GM12878 (cell line): ENCODE measurements at regions not wholly inside any gene's neighbourhood (a gene's known extent, or its start where the extent isn't known, plus 50 kb on each side); places are given as distances from the start of the nearest gene placed in this dataset.

Experiments
- ATAC-seq: fragments of 200-7000 bp; cut with Tn5 transposase; 3 replicates; pipeline ENCODE4 v1.9.1; 2020; ENCODE audit warnings: mild to moderate bottlenecking, moderate library complexity
- BruUV-seq: library from RNA; stranded (reverse); fragments of 400-500 nt; replicated peaks from 2 replicates; lab custom pipeline; 2021; lab: Mats Ljungman, UMichigan
- CTCF ChIA-PET: fragments of 300-600 bp; sonication (Branson Sonifier 250); formaldehyde crosslinking; extraction: SDS; loops from one replicate; lab custom pipeline; 2021; ENCODE audit warnings: inconsistent platforms; lab: Yijun Ruan, JAX
- POLR2A ChIA-PET: fragments of 350-600 bp; formaldehyde crosslinking; extraction: SDS; loops from one replicate; lab custom pipeline; 2021; ENCODE audit warnings: inconsistent platforms; lab: Charles Lee
- RAD21 ChIA-PET: fragments of 300-600 bp; sonication (Branson Sonifier 250); formaldehyde crosslinking; loops from one replicate; lab custom pipeline; 2023; ENCODE audit warnings: antibody characterized with exemption; ENCODE audit not compliant: unreplicated experiment; lab: Charles Lee
- SMC1A ChIA-PET: fragments of 300-600 bp; sonication (Branson Sonifier 250); formaldehyde crosslinking; loops from one replicate; lab custom pipeline; 2023; ENCODE audit not compliant: unreplicated experiment, uncharacterized antibody; lab: Charles Lee
- DNase-seq: peaks from one replicate; pipeline ENCODE4 v3.0.0-alpha.2; 2011; ENCODE audit warnings: low read depth, low spot score
- FAIRE-seq: peaks from 3 replicates; lab custom pipeline; 2011; peaks lifted over from hg19 to GRCh38; lab: Jason Lieb, UNC
- H2AFZ ChIP-seq: 2 replicates; pipeline ENCODE4 v1.6.0; 2011; ENCODE audit warnings: low read depth, low read length, control low read depth; ENCODE audit not compliant: control insufficient read depth
- H3K27ac ChIP-seq: 2 replicates; pipeline ENCODE4 v1.5.1; 2011; ENCODE audit warnings: control low read depth; ENCODE audit not compliant: control insufficient read depth, insufficient read depth
- H3K27me3 ChIP-seq, 2 experiments: replicated peaks in 1 of 2; 2 replicates each; pipeline versions ENCODE4 v1.6.0 to v1.6.1; 2011; ENCODE audit warnings: low read length in 1 of 2; ENCODE audit not compliant: control insufficient read depth in 2 of 2, insufficient read depth in 2 of 2
- H3K36me3 ChIP-seq, 2 experiments: 2 replicates each; pipeline ENCODE4 v1.5.1; 2011; ENCODE audit warnings: low read length in 1 of 2; ENCODE audit not compliant: control insufficient read depth in 2 of 2, insufficient read depth in 2 of 2
- H3K4me1 ChIP-seq: 2 replicates; pipeline ENCODE4 v1.6.1; 2011; ENCODE audit warnings: mild to moderate bottlenecking, low read length, moderate library complexity, mixed read lengths; ENCODE audit not compliant: control insufficient read depth, insufficient read depth
- H3K4me2 ChIP-seq: 2 replicates; pipeline ENCODE4 v1.6.0; 2011; ENCODE audit warnings: control low read depth; ENCODE audit not compliant: control insufficient read depth, insufficient read depth
- H3K4me3 ChIP-seq: fragments of 200-600 bp; sonication (generic); 2 replicates; pipeline ENCODE4 v1.5.1; 2016
- H3K79me2 ChIP-seq: 2 replicates; pipeline ENCODE4 v1.6.0; 2011; ENCODE audit warnings: low read length; ENCODE audit not compliant: control insufficient read depth, insufficient read depth
- H3K9ac ChIP-seq: 2 replicates; pipeline ENCODE4 v1.8.0; 2011; ENCODE audit warnings: low read length, control low read depth, mixed read lengths; ENCODE audit not compliant: control insufficient read depth, insufficient read depth
- H3K9me3 ChIP-seq: replicated peaks from 3 replicates; pipeline ENCODE4 v1.5.1; 2011; ENCODE audit warnings: mild to moderate bottlenecking, low read length; ENCODE audit not compliant: control insufficient read depth, insufficient read depth
- H4K20me1 ChIP-seq: 2 replicates; pipeline ENCODE4 v1.6.0; 2011; ENCODE audit not compliant: control insufficient read depth, insufficient read depth
- BACH1 ChIP-seq: fragments of 450-650 bp; IDR thresholded peaks from 2 replicates; pipeline ENCODE4 v1.6.1; 2017; ENCODE audit warnings: mild to moderate bottlenecking, borderline replicate concordance
- BMI1 ChIP-seq: fragments of 450-650 bp; IDR thresholded peaks from 2 replicates; pipeline ENCODE4 v1.6.1; 2016; ENCODE audit warnings: mild to moderate bottlenecking, moderate library complexity, borderline replicate concordance
- CBFB ChIP-seq: IDR thresholded peaks from 2 replicates; pipeline ENCODE4 v1.6.1; 2016; ENCODE audit warnings: antibody characterized with exemption, low read depth
- CTCF ChIP-seq, 3 experiments: IDR thresholded peaks in 2 of 3; conservative IDR thresholded peaks in 1 of 3; 2 replicates each; pipeline ENCODE4 v1.5.1; 2011; ENCODE audit warnings: low read depth in 3 of 3, low read length in 3 of 3, mild to moderate bottlenecking in 3 of 3, control low read depth in 2 of 3, moderate library complexity in 2 of 3, inconsistent platforms in 1 of 3, mixed read lengths in 1 of 3; ENCODE audit not compliant: control insufficient read depth in 2 of 3, insufficient read depth in 1 of 3; ENCODE audit errors: extremely low read depth in 1 of 3
- EP300 ChIP-seq, 2 experiments: fragments of 150-350 bp in 1 of 2; IDR thresholded peaks; 2 replicates each; pipeline ENCODE4 v1.6.1; 2011 to 2012; ENCODE audit warnings: low read depth in 2 of 2, low read length in 2 of 2, borderline replicate concordance in 1 of 2, improper control_type of control experiment in 1 of 2, inconsistent platforms in 1 of 2; ENCODE audit not compliant: control insufficient read depth in 1 of 2
- IRF4 ChIP-seq: IDR thresholded peaks from 2 replicates; pipeline ENCODE4 v1.6.1; 2011; ENCODE audit warnings: low read depth, low read length
- PML ChIP-seq: IDR thresholded peaks from 2 replicates; pipeline ENCODE4 v1.6.1; 2012; ENCODE audit warnings: low read length, inconsistent platforms
- TCF12 ChIP-seq: IDR thresholded peaks from 2 replicates; pipeline ENCODE4 v1.6.1; 2011; ENCODE audit warnings: low read depth, mild to moderate bottlenecking, low read length
- WGBS: methylation state at CpG from one replicate; pipeline ENCODE4 v1.1.6; 2016; ENCODE audit warnings: low lambda C conversion rate; ENCODE audit not compliant: insufficient replicate concordance, insufficient coverage; ENCODE audit errors: missing lambda C conversion rate; 5-methylcytosine and 5-hydroxymethylcytosine counted together
- in situ Hi-C: fragments of 300-500 bp; cut with MboI; formaldehyde crosslinking; loops from 9 replicates; pipeline ENCODE4 v1.14.3; 2018; ENCODE audit warnings: mixed read lengths
- intact Hi-C: fragments of 100-400 bp; cut with micrococcal nuclease; formaldehyde crosslinking; loops from one replicate; pipeline ENCODE4 v1.14.2; 2022; ENCODE audit not compliant: unreplicated experiment
- TF ChIP-seq, protein P1 (sequence below): fragments of 450-650 bp; formaldehyde crosslinking; IDR thresholded peaks from 2 replicates; pipeline ENCODE4 v1.4.0; 2022; ENCODE audit warnings: mild to moderate bottlenecking, moderate library complexity
- TF ChIP-seq, protein P2 (sequence below): fragments of 450-650 bp; IDR thresholded peaks from 2 replicates; pipeline ENCODE4 v1.6.1; 2017; ENCODE audit warnings: borderline replicate concordance

GRCh38 chr2:105952131-105952530 is 207.4 kb downstream of the NCK2 start (continued):
- TF ChIP-seq, protein P1, sequence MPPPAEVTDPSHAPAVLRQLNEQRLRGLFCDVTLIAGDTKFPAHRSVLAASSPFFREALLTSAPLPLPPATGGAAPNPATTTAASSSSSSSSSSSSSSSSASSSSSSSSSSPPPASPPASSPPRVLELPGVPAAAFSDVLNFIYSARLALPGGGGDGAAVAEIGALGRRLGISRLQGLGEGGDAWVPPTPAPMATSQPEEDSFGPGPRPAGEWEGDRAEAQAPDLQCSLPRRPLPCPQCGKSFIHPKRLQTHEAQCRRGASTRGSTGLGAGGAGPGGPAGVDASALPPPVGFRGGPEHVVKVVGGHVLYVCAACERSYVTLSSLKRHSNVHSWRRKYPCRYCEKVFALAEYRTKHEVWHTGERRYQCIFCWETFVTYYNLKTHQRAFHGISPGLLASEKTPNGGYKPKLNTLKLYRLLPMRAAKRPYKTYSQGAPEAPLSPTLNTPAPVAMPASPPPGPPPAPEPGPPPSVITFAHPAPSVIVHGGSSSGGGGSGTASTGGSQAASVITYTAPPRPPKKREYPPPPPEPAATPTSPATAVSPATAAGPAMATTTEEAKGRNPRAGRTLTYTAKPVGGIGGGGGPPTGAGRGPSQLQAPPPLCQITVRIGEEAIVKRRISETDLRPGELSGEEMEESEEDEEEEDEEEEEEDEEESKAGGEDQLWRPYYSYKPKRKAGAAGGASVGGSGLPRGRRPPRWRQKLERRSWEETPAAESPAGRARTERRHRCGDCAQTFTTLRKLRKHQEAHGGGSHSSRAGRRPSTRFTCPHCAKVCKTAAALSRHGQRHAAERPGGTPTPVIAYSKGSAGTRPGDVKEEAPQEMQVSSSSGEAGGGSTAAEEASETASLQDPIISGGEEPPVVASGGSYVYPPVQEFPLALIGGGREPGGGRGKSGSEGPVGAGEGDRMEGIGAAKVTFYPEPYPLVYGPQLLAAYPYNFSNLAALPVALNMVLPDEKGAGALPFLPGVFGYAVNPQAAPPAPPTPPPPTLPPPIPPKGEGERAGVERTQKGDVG (CRISPR knock-in tag) = no peak
- TF ChIP-seq TCF12 (no peak), BACH1 (no peak), EP300 (IDR thresholded peaks at IDR 0.05; ENCODE audit: borderline replicate concordance in 1 of 2, control insufficient read depth in 1 of 2, low read depth in 2 of 2, low read length in 2 of 2) (no peak), CBFB (no peak)
- TF ChIP-seq, protein P2, sequence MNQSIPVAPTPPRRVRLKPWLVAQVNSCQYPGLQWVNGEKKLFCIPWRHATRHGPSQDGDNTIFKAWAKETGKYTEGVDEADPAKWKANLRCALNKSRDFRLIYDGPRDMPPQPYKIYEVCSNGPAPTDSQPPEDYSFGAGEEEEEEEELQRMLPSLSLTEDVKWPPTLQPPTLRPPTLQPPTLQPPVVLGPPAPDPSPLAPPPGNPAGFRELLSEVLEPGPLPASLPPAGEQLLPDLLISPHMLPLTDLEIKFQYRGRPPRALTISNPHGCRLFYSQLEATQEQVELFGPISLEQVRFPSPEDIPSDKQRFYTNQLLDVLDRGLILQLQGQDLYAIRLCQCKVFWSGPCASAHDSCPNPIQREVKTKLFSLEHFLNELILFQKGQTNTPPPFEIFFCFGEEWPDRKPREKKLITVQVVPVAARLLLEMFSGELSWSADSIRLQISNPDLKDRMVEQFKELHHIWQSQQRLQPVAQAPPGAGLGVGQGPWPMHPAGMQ = no peak

DNA sequence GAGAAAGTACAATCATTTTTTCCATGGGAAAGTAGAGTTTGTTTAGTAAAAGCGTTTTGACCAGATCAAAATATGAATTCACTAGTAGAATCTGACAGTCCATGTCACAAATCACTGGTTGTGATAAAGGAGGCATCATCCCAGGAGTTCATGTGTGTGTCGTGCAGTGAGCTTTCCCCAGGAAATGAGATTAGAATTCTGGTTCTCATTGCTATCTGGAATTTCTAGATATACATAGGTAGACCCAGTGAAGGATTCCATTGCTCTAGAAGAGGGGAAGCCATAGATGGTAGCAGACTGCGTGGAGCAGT is 206.6 kb downstream of the NCK2 start:
- H3K79me2 ChIP-seq = no peaks in the 10 kb centered on the region
- WGBS = 39% methylated on average over 3 of the region's 3 CpGs
- SMC1A ChIA-PET = interaction anchor here (0.6 kb wide), 1 partner anchor 129 kb away, joined by 3 read pairs; no protein-coding TSS in a partner anchor
- RAD21 ChIA-PET = no interaction called here
- no peak overlapping the region for H3K9ac ChIP-seq
- intact Hi-C loops = no loop called here
- no peak overlapping the region for H3K4me2 ChIP-seq
- in situ Hi-C loops = no loop called here
- DNase-seq (no peak), FAIRE-seq (no peak), ATAC-seq (no peak)
- no peak overlapping the region for H3K4me3 ChIP-seq
- H3K36me3 ChIP-seq = no peaks in the 10 kb centered on the region
- no peaks in the 10 kb centered on the region for H3K9me3 ChIP-seq
- no peaks in the 10 kb centered on the region for H3K4me1 ChIP-seq
- BruUV-seq = no TSS peak
- no peaks in the 10 kb centered on the region for H4K20me1 ChIP-seq
- no peak overlapping the region for H3K27ac ChIP-seq
- CTCF ChIA-PET = no interaction called here
- POLR2A ChIA-PET = no interaction called here
- H3K27me3 ChIP-seq = no peaks in the 10 kb centered on the region
- H2AFZ ChIP-seq = no peak overlapping the region
- TF ChIP-seq BMI1 (no peak), CTCF (IDR thresholded peaks at IDR 0.05 in 2 of 3, conservative IDR thresholded peaks at IDR 0.05 in 1 of 3; ENCODE audit: control insufficient read depth in 2 of 3, extremely low read depth in 1 of 3, insufficient read depth in 1 of 3, low read depth in 3 of 3, low read length in 3 of 3) (no peak), PML (no peak), IRF4 (no peak)
